ENCODE measurements at regions not wholly inside any gene's neighbourhood (a gene's known extent, or its start where the extent isn't known, plus 50 kb on each side); places are given as distances from the start of the nearest gene placed in this dataset.
"Not testable (repeated sequence)": the region's sequence is repeated elsewhere in the genome, so short reads cannot be mapped to it uniquely, and the experiment has no call there.

- no peak for DNase-seq
These were observed 317.0 kb downstream of the ZIC3 start for GRCh38 chrX:137882960-137883359.

GRCh38 chrX:137884813-137885212 lies 318.9 kb downstream of the ZIC3 start:
- not testable (repeated sequence) for DNase-seq

GRCh38 chrX:137891431-137891830 lies 325.5 kb downstream of the ZIC3 start:
- DNase-seq: no peak

- DNase-seq: no peak
These were observed 330.2 kb downstream of the ZIC3 start for GRCh38 chrX:137896123-137896522.

GRCh38 chrX:137915466-137915865 lies 349.5 kb downstream of the ZIC3 start:
- DNase-seq: no peak

GRCh38 chrX:137916090-137916746 lies 350.3 kb downstream of the ZIC3 start:
- no peak for DNase-seq

GRCh38 chrX:137926090-137926489 lies 360.2 kb downstream of the ZIC3 start:
- DNase-seq: peak in 2 of 58 donors; percentile 0 to 5

GRCh38 chrX:137929951-137930350 lies 364.0 kb downstream of the ZIC3 start:
- DNase-seq: no peak

- DNase-seq: no peak
These were observed 364.6 kb downstream of the ZIC3 start for GRCh38 chrX:137930533-137930932.

- not testable (repeated sequence) for DNase-seq
These were observed 368.3 kb downstream of the ZIC3 start for GRCh38 chrX:137934214-137934613.

GRCh38 chrX:137934887-137935286 lies 369.0 kb downstream of the ZIC3 start:
- not testable (repeated sequence) for DNase-seq

- no peak for DNase-seq
These were observed 379.5 kb downstream of the ZIC3 start for GRCh38 chrX:137945470-137945869.

GRCh38 chrX:137969191-137969590 lies 403.3 kb downstream of the ZIC3 start:
- DNase-seq: no peak

GRCh38 chrX:137982472-137983172 lies 416.7 kb downstream of the ZIC3 start:
- no peak for DNase-seq

- no peak for DNase-seq
These were observed 422.5 kb downstream of the ZIC3 start for GRCh38 chrX:137988470-137988869.

GRCh38 chrX:137998619-137999018 lies 432.7 kb downstream of the ZIC3 start:
- DNase-seq: no peak

GRCh38 chrX:137999071-137999470 lies 433.1 kb downstream of the ZIC3 start:
- DNase-seq: no peak

GRCh38 chrX:137999552-137999951 lies 433.6 kb downstream of the ZIC3 start:
- no peak for DNase-seq

GRCh38 chrX:138001226-138001625 lies 435.3 kb downstream of the ZIC3 start:
- DNase-seq: no peak

- DNase-seq: no peak
These were observed 440.3 kb downstream of the ZIC3 start for GRCh38 chrX:138006180-138006579.

- DNase-seq: no peak
These were observed 442.4 kb downstream of the ZIC3 start for GRCh38 chrX:138008281-138008680.

- no peak for DNase-seq
These were observed 445.5 kb downstream of the ZIC3 start for GRCh38 chrX:138011468-138011867.

GRCh38 chrX:138014577-138014976 lies 448.6 kb downstream of the ZIC3 start:
- DNase-seq: no peak
